ENCODE measurements at regions not wholly inside any gene's neighbourhood (a gene's known extent, or its start where the extent isn't known, plus 50 kb on each side); places are given as distances from the start of the nearest gene placed in this dataset.

DNA sequence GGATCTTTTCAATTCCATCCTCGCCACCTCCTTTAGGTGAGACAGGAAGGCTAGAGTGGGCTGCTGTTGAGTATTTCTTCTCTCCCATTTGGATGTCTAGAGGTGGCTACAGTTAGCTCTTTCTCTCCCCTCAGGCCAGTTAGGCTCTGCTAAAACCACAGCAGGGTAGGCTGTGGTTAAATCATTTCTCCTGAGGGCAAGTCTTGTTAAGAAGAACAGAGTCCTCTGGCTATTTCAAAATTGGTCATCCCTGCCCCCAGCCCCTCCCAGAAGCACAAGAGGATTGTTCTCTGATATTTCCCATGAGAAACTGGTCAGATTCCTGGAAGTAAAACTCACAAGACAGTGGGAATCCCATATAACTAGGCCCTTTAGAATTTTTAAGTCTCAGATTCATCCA, 1359.5 kb downstream of the TECRL start:
- TF ChIP-seq FOXP2 (optimal IDR thresholded peaks at IDR 0.05; ENCODE audit: control extremely low read depth, extremely low read length, insufficient read depth) (no peak), EZH2 (IDR thresholded peaks at IDR 0.05) (no peak), POLR2AphosphoS5 (IDR thresholded peaks at IDR 0.05; ENCODE audit: borderline replicate concordance, low read depth, low read length) (no peak)
- no peaks in the 10 kb centered on the region for H3K9me3 ChIP-seq (ENCODE audit: low read depth, low read length)

DNA sequence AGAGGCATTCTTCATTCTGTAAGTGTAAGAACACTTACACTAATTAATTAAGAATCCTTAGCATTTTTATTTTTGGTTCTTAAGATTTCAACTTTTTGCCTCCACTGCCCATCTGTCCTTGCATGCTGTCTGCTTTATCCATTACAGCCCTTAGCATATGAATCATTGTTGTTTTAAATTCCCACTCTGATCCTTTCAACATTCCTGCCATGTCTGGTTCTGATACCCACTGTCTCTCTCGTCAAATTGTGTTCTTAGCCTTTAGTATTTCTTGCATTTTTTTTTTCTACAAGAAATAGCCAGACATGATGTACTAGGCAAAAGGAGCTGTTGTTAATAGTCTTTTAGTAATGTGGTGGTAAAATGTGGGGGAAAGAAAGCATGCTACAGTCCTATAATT, 1360.0 kb downstream of the TECRL start:
- no peaks in the 10 kb centered on the region for H3K9me3 ChIP-seq (ENCODE audit: low read depth, low read length)
- H3K27ac ChIP-seq: peak overlapping the region; percentile 84
- TF ChIP-seq EZH2 (IDR thresholded peaks at IDR 0.05) (no peak), POLR2AphosphoS5 (IDR thresholded peaks at IDR 0.05; ENCODE audit: borderline replicate concordance, low read depth, low read length) (no peak), FOXP2 (optimal IDR thresholded peaks at IDR 0.05; ENCODE audit: control extremely low read depth, extremely low read length, insufficient read depth) (no peak)
- DNase-seq (ENCODE audit: low read depth, low spot score): no peak
- peak overlapping the region; percentile 26 for H3K4me3 ChIP-seq
- no peak overlapping the region for H3K9ac ChIP-seq (ENCODE audit: insufficient read length)
- no peaks in the 10 kb centered on the region for H3K36me3 ChIP-seq (ENCODE audit: insufficient read depth, low read length)

More for the DNA sequence above, 1359.5 kb downstream of the TECRL start:
- H3K27ac ChIP-seq: 0 out of 2 replicates have a peak overlapping the region, but pooled peaks have one; percentile 84
- H3K36me3 ChIP-seq (ENCODE audit: insufficient read depth, low read length): no peaks in the 10 kb centered on the region
- DNase-seq (ENCODE audit: low read depth, low spot score): no peak
- H3K4me3 ChIP-seq: no peak overlapping the region; the same call in 1 of the 2 replicates
- no peak overlapping the region for H3K9ac ChIP-seq (ENCODE audit: insufficient read length)

DNA sequence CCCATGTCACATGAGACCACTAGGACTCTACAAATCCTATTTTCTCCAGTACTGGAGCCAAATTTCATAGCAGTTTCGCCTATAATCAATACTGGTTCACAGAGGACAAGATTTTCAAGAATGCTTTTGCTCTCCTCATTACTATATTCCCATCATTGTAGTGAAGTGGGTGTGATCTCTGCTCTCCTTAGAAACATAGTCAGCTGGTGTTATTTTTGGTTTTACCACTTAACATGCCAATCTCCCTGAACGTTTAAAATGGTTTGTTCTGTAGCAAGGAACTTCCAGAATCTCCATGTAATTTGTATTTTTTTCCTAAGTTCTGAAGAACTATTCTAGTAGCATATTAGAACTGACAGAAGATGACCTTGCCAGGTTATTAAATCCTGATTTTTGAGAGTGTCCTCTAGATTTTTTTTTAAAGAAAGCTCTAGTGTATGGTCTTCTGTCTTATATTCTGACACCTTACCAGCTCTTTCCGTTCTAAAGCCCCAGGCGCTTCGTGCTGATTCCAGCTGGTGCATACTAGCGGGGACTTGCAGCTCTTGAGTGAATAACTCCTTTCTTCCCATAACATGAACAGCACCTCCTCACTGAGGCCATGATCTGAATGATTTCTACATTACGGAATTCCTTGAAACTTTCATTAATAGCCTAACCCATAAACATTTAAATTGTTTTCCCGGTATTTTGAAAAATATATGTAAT, 1372.9 kb downstream of the TECRL start:
- DNase-seq (ENCODE audit: low read depth, low spot score): no peak
- H3K9me3 ChIP-seq (ENCODE audit: low read depth, low read length): no peaks in the 10 kb centered on the region
- H3K9ac ChIP-seq (ENCODE audit: insufficient read length): no peak overlapping the region
- TF ChIP-seq FOXP2 (optimal IDR thresholded peaks at IDR 0.05; ENCODE audit: control extremely low read depth, extremely low read length, insufficient read depth) (no peak), POLR2AphosphoS5 (IDR thresholded peaks at IDR 0.05; ENCODE audit: borderline replicate concordance, low read depth, low read length) (no peak), EZH2 (IDR thresholded peaks at IDR 0.05) (no peak)
- no peak overlapping the region for H3K4me3 ChIP-seq
- no peaks in the 10 kb centered on the region for H3K36me3 ChIP-seq (ENCODE audit: insufficient read depth, low read length)
- H3K27ac ChIP-seq: no peak overlapping the region

DNA sequence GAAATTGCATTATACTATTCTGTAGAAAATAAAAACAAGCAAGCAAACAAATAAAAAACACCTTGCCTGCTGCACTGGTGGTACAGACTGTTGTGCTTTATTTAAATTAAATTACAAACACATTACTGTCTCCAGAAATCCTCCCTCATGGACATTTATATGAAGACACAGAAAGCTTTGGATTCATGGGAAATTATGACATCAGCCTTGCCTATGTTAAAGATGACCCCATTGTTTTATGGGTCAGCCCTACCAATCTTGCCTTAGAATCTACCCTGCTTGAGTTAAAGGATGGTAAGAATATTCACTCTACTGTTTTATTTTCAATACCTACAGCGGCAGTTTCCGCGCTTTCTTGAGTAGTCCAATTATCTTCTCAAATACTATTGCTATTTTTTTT, 1379.9 kb downstream of the TECRL start:
- Histone ChIP-seq H3K27ac (no peak overlapping the region), H3K4me3 (no peak overlapping the region), H3K9me3 (ENCODE audit: low read depth, low read length) (no peaks in the 10 kb centered on the region), H3K9ac (ENCODE audit: insufficient read length) (no peak overlapping the region), H3K36me3 (ENCODE audit: insufficient read depth, low read length) (no peaks in the 10 kb centered on the region)
- no peak for DNase-seq (ENCODE audit: low read depth, low spot score)
- TF ChIP-seq FOXP2 (optimal IDR thresholded peaks at IDR 0.05; ENCODE audit: control extremely low read depth, extremely low read length, insufficient read depth): no peak
- no peak for TF ChIP-seq EZH2 (IDR thresholded peaks at IDR 0.05)
- TF ChIP-seq POLR2AphosphoS5 (IDR thresholded peaks at IDR 0.05; ENCODE audit: borderline replicate concordance, low read depth, low read length): no peak

DNA sequence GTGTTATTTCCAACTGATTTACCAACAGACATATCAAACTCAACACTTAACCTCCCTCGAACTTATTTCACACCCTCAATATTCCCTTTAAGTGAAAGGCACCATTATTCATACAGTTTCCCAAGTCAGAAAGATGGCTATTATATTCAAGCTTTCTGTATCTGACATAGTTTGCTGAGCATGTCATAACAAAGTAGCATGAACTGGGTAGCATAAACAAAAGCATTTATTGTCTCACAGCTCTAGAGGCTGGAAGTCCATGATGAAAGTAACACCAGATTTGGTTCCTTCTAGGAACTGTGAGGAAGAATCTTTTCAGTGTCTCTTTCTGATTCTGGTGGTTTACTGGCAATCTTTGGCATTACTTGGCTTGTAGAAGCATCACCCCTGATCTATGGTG, 1388.6 kb downstream of the TECRL start:
- Histone ChIP-seq H3K9ac (ENCODE audit: insufficient read length) (no peak overlapping the region), H3K36me3 (ENCODE audit: insufficient read depth, low read length) (no peaks in the 10 kb centered on the region), H3K4me3 (no peak overlapping the region), H3K27ac (no peak overlapping the region), H3K9me3 (ENCODE audit: low read depth, low read length) (no peaks in the 10 kb centered on the region)
- no peak for DNase-seq (ENCODE audit: low read depth, low spot score)
- TF ChIP-seq POLR2AphosphoS5 (IDR thresholded peaks at IDR 0.05; ENCODE audit: borderline replicate concordance, low read depth, low read length) (no peak), FOXP2 (optimal IDR thresholded peaks at IDR 0.05; ENCODE audit: control extremely low read depth, extremely low read length, insufficient read depth) (no peak), EZH2 (IDR thresholded peaks at IDR 0.05) (no peak)

DNA sequence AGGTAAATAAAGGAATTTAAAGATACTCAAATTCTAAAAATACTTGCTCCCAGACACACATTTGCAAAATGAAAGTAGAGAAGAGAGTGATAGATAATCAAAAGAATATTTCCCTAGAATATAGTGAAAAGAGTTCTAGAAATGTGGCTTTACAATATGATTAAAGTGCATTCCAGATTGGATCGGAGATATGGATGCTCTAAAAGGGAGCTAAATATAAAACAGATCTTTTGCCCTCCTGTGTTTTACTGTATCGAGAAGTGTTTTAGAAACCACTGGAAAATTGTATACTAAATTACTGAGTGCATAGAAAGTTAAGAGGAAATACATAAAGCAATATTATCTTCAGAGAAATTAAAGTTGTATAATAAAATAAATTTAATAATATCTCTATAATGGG, 1392.0 kb downstream of the TECRL start:
- Histone ChIP-seq H3K9ac (ENCODE audit: insufficient read length) (no peak overlapping the region), H3K36me3 (ENCODE audit: insufficient read depth, low read length) (no peaks in the 10 kb centered on the region), H3K27ac (no peak overlapping the region), H3K4me3 (no peak overlapping the region), H3K9me3 (ENCODE audit: low read depth, low read length) (no peaks in the 10 kb centered on the region)
- TF ChIP-seq EZH2 (IDR thresholded peaks at IDR 0.05) (no peak), FOXP2 (optimal IDR thresholded peaks at IDR 0.05; ENCODE audit: control extremely low read depth, extremely low read length, insufficient read depth) (no peak), POLR2AphosphoS5 (IDR thresholded peaks at IDR 0.05; ENCODE audit: borderline replicate concordance, low read depth, low read length) (no peak)
- DNase-seq (ENCODE audit: low read depth, low spot score): no peak

DNA sequence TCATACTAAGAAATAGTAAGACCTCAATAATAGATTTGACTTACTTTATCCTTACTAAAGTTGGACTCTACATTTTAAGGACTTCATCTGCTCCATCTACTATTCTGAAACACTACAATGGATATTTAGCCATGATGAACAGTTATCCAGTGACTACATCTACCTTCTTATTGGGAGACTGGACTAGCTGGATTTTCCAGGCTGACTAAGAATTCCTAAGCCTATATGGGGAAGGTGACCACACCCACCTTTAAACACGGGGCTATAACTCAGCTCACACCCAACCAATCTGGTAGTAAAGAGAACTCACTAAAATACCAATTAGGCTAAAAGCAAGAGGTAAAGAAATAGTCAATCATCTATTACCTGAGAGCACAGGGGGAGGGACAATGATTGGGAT, 1438.4 kb downstream of the TECRL start:
- Histone ChIP-seq H3K4me3 (no peak overlapping the region), H3K9me3 (ENCODE audit: low read depth, low read length) (no peaks in the 10 kb centered on the region), H3K36me3 (ENCODE audit: insufficient read depth, low read length) (no peaks in the 10 kb centered on the region), H3K9ac (ENCODE audit: insufficient read length) (no peak overlapping the region), H3K27ac (no peak overlapping the region)
- DNase-seq (ENCODE audit: low read depth, low spot score): no peak
- no peak for TF ChIP-seq FOXP2 (optimal IDR thresholded peaks at IDR 0.05; ENCODE audit: control extremely low read depth, extremely low read length, insufficient read depth)
- TF ChIP-seq EZH2 (IDR thresholded peaks at IDR 0.05): no peak
- TF ChIP-seq POLR2AphosphoS5 (IDR thresholded peaks at IDR 0.05; ENCODE audit: borderline replicate concordance, low read depth, low read length): no peak

DNA sequence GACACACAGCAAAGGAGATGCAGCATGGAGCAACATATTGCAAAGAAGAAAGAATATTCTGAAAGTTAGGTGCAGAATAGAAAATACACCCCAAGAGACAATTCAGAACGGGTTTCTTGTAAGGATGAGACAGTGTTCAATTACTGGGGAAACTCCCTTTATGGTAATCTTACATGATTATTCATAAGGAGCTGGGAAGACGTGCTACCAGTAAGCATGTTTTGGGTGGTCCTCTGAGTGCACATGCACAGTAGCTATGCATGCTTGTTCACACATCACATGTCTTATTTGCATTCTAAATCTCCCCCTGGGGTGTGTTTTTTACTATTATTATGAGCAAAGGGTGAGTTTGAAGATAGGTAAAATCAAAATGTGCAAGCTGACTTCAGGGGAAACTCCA, 1448.8 kb downstream of the TECRL start:
- no peak overlapping the region for H3K4me3 ChIP-seq
- no peak for DNase-seq (ENCODE audit: low read depth, low spot score)
- H3K36me3 ChIP-seq (ENCODE audit: insufficient read depth, low read length): no peaks in the 10 kb centered on the region
- TF ChIP-seq EZH2 (IDR thresholded peaks at IDR 0.05) (no peak), FOXP2 (optimal IDR thresholded peaks at IDR 0.05; ENCODE audit: control extremely low read depth, extremely low read length, insufficient read depth) (no peak), POLR2AphosphoS5 (IDR thresholded peaks at IDR 0.05; ENCODE audit: borderline replicate concordance, low read depth, low read length) (no peak)
- no peak overlapping the region for H3K27ac ChIP-seq
- no peak overlapping the region for H3K9ac ChIP-seq (ENCODE audit: insufficient read length)
- H3K9me3 ChIP-seq (ENCODE audit: low read depth, low read length): no peaks in the 10 kb centered on the region

DNA sequence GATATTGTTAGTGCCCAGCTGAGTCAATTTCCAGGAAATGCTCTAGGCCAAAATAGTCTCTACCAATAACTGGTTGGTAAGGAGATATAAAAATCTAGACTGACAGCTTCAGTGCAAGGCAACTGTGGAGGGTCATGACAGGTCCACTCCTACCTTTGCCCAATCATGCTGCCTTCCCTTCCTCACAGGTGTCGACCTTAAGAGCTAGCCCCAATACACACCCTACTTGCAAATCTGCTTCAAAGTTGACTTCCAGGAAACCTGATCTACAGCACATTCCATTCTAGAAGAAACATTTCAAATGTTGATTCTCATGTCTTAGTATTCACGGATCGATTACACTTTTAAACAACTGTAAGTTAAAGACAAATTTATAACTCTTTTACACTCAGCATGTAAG, 1455.5 kb downstream of the TECRL start:
- Histone ChIP-seq H3K4me3 (no peak overlapping the region), H3K9me3 (ENCODE audit: low read depth, low read length) (no peaks in the 10 kb centered on the region), H3K27ac (no peak overlapping the region), H3K9ac (ENCODE audit: insufficient read length) (no peak overlapping the region), H3K36me3 (ENCODE audit: insufficient read depth, low read length) (no peaks in the 10 kb centered on the region)
- TF ChIP-seq EZH2 (IDR thresholded peaks at IDR 0.05) (no peak), FOXP2 (optimal IDR thresholded peaks at IDR 0.05; ENCODE audit: control extremely low read depth, extremely low read length, insufficient read depth) (no peak), POLR2AphosphoS5 (IDR thresholded peaks at IDR 0.05; ENCODE audit: borderline replicate concordance, low read depth, low read length) (no peak)
- DNase-seq (ENCODE audit: low read depth, low spot score): no peak

All from SK-N-MC (cell line).